Stomach (tissue), 8 donors: ENCODE measurements at regions not wholly inside any gene's neighbourhood (a gene's known extent, or its start where the extent isn't known, plus 50 kb on each side); places are given as distances from the start of the nearest gene placed in this dataset.

ENCODE experiments used
- DNase-seq, 2 donors: peaks; one replicate each; pipeline versions ENCODE4 v3.0.0 to v3.0.0-alpha.2; 2013 to 2019
- H3K27ac ChIP-seq, 5 donors: fragments of 200-600 bp in 4 of 5; sonication (generic) in 4 of 5; one replicate each; pipeline ENCODE4 v1.5.1; 2013 to 2019; ENCODE audit warnings: mild to moderate bottlenecking in 1 of 5, moderate library complexity in 1 of 5
- H3K27me3 ChIP-seq, 3 donors: fragments of 200-600 bp; sonication (generic); one replicate each; pipeline ENCODE4 v1.5.1; 2017 to 2019; ENCODE audit warnings: mixed run types in 1 of 3
- H3K36me3 ChIP-seq, 4 donors: fragments of 200-600 bp; sonication (generic); 1 replicate in 3 of 4; 2 replicates in 1 of 4; pipeline ENCODE4 v1.5.1; 2016 to 2019
- H3K4me1 ChIP-seq, 4 donors: fragments of 200-600 bp; sonication (generic); one replicate each; pipeline ENCODE4 v1.5.1; 2016 to 2019
- H3K4me3 ChIP-seq, 4 donors: fragments of 200-600 bp; sonication (generic) in 3 of 4; one replicate each; pipeline ENCODE4 v1.5.1; 2016 to 2019; ENCODE audit warnings: mild to moderate bottlenecking in 1 of 4
- H3K9me3 ChIP-seq, 4 donors: fragments of 200-600 bp; sonication (generic); one replicate each; pipeline ENCODE4 v1.5.1; 2016 to 2019
- EP300 ChIP-seq: sonication (generic); formaldehyde crosslinking; IDR thresholded peaks from one replicate; pipeline ENCODE4 v1.6.1; 2017; ENCODE audit warnings: antibody characterized with exemption
- POLR2A ChIP-seq, 4 donors: fragments of 450-650 bp; IDR thresholded peaks; one replicate each; pipeline ENCODE4 v1.6.1; 2016; ENCODE audit warnings: antibody characterized with exemption in 4 of 4, control low read depth in 2 of 4, mild to moderate bottlenecking in 1 of 4, moderate library complexity in 1 of 4
- POLR2AphosphoS5 ChIP-seq, 3 donors: sonication (generic); formaldehyde crosslinking; IDR thresholded peaks; one replicate each; pipeline ENCODE4 v1.6.1; 2016; ENCODE audit warnings: antibody characterized with exemption in 3 of 3
- WGBS, 5 donors: extraction: QIAGEN DNeasy Blood & Tissue Kit in 3 of 5; methylation state at CpG; one replicate each; pipeline versions ENCODE4 v1.1.5 to v1.1.7; 2013 to 2018; 5-methylcytosine and 5-hydroxymethylcytosine counted together
- intact Hi-C: fragments of 100-400 bp; cut with DNase I; formaldehyde crosslinking; loops from one replicate; pipeline ENCODE4 v1.15.1; 2023; ENCODE audit warnings: low total_unique reads
- TF ChIP-seq, protein P1 (sequence below), 7 experiments: fragments of 450-650 bp in 4 of 7; fragments of 200-600 bp in 3 of 7; sonication (generic) in 3 of 7; IDR thresholded peaks; one replicate each; pipeline ENCODE4 v1.5.1; 2016 to 2019; ENCODE audit warnings: antibody characterized with exemption in 7 of 7, control low read depth in 2 of 7, mild to moderate bottlenecking in 1 of 7
- donor health status: healthy with polysubstance abuse.
- donor health status: Bipolar disorder and iron deficiency.
- donor health status: healthy.

DNA sequence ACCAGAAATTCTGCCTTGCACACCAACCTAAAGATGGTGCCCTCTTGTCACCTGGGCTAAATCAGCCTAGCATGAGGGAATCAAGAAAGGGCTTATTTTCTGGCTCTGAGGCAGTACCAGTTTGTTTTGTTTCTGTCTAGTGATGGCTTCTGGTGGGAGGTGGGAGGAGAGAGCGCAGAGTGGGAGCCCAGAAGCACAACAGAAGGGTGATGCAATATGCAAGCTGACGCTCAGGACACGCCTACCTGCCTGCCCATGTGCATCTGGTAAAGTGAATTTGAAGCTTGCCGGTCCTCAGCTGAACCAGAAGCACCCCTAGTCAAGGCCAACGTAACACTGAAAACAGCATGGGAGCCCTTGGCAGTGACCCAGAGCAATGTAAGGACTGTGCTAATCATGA is 138.4 kb upstream of the TIAM1 start:
- Histone ChIP-seq H3K9me3 (peaks cover 0 to 43% (median 39%) of the 10 kb centered on the region in 4 donors), H3K36me3 (no peaks in the 10 kb centered on the region), H3K27ac (no peak overlapping the region), H3K4me3 (no peak overlapping the region), H3K4me1 (no peaks in the 10 kb centered on the region), H3K27me3 (no peaks in the 10 kb centered on the region)
- DNase-seq, result no peak
- intact Hi-C loops, result no loop called here
- TF ChIP-seq POLR2A (IDR thresholded peaks at IDR 0.05), result no peak
- no peak for TF ChIP-seq EP300
- no peak for TF ChIP-seq POLR2AphosphoS5 (IDR thresholded peaks at IDR 0.05)
- 78 to 97% (median 94%) methylated on average over 5 of the region's 5 CpGs for WGBS, 5 donors

DNA sequence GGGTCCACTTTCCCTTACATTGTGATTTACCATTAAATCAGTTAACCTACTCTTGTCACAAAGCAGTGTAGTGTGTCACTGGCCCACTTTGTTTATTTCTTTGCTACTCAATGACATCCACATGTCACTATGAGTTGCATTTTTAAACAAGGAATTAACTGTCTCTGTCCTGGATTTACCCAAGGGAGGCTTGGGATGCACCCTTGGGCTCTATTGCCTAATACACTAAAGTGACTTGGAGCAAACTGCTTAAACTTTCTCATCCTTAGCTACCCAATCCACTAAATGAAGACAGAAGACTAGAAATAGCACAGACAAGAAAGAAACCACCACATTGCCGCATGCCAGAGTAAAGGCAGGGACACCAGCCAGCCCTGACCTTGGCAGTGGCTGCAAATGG is 136.2 kb upstream of the TIAM1 start:
- Histone ChIP-seq H3K4me1 (no peaks in the 10 kb centered on the region), H3K36me3 (no peaks in the 10 kb centered on the region), H3K27me3 (no peaks in the 10 kb centered on the region), H3K9me3 (peaks cover 0 to 36% (median 29%) of the 10 kb centered on the region in 4 donors), H3K27ac (no peak overlapping the region), H3K4me3 (no peak overlapping the region)
- WGBS, 5 donors, result 71 to 93% (median 86%) methylated on average over 1 of the region's 1 CpG
- TF ChIP-seq POLR2A (IDR thresholded peaks at IDR 0.05) (no peak), POLR2AphosphoS5 (IDR thresholded peaks at IDR 0.05) (no peak), EP300 (no peak)
- TF ChIP-seq, protein P1, sequence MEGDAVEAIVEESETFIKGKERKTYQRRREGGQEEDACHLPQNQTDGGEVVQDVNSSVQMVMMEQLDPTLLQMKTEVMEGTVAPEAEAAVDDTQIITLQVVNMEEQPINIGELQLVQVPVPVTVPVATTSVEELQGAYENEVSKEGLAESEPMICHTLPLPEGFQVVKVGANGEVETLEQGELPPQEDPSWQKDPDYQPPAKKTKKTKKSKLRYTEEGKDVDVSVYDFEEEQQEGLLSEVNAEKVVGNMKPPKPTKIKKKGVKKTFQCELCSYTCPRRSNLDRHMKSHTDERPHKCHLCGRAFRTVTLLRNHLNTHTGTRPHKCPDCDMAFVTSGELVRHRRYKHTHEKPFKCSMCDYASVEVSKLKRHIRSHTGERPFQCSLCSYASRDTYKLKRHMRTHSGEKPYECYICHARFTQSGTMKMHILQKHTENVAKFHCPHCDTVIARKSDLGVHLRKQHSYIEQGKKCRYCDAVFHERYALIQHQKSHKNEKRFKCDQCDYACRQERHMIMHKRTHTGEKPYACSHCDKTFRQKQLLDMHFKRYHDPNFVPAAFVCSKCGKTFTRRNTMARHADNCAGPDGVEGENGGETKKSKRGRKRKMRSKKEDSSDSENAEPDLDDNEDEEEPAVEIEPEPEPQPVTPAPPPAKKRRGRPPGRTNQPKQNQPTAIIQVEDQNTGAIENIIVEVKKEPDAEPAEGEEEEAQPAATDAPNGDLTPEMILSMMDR (IDR thresholded peaks at IDR 0.05), result no peak
- no peak for DNase-seq
- intact Hi-C loops, result no loop called here

DNA sequence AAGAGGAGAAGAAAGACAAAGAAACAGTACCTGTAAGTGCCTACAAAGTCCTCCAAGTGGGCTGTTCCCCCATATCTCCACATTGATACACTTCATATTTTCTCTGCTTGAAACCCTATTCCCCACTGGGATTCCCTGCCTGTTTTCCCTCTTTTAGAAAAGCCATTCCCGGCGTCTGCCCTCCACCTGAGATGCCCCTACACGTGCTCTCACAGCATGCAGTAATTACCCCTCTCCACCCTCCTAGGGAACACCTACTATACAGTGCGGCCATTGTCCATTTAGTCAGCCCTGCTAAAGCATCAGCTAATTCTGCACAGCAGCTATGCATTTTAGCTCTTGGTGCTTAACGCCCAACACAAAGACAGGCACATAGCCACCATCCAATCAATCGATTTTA is 135.7 kb upstream of the TIAM1 start:
- no peak overlapping the region for H3K27ac ChIP-seq
- no peaks in the 10 kb centered on the region for H3K36me3 ChIP-seq
- H3K4me1 ChIP-seq, result no peaks in the 10 kb centered on the region
- TF ChIP-seq POLR2AphosphoS5 (IDR thresholded peaks at IDR 0.05), result no peak
- no peak for TF ChIP-seq EP300
- TF ChIP-seq, protein P1 (IDR thresholded peaks at IDR 0.05), result no peak
- TF ChIP-seq POLR2A (IDR thresholded peaks at IDR 0.05), result no peak
- H3K27me3 ChIP-seq, result no peaks in the 10 kb centered on the region
- intact Hi-C loops, result no loop called here
- DNase-seq, result no peak
- no peak overlapping the region for H3K4me3 ChIP-seq
- WGBS, 5 donors, result 66 to 79% (median 74%) methylated on average over 6 of the region's 6 CpGs
- peaks cover 0 to 31% (median 26%) of the 10 kb centered on the region in 4 donors for H3K9me3 ChIP-seq

DNA sequence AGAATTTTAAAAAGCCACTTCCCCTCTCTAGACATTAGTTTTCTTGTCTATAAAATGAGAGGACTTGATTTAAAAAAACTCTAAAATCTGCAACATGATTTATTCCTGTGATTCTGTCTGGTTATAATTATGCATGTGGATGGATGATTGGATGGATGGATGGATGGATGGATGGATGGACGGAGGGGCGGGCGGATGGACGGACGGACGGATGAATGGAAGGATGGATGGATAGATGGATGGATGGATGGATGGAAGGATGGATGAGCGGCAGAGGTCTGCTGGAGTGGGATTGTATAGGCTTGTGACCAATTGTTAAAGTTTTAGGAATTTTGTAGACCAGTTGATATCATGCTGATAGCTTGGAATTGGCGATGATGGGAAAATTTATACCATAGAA is 135.2 kb upstream of the TIAM1 start:
- Histone ChIP-seq H3K4me3 (no peak overlapping the region), H3K4me1 (no peaks in the 10 kb centered on the region), H3K27me3 (no peaks in the 10 kb centered on the region), H3K27ac (no peak overlapping the region), H3K36me3 (no peaks in the 10 kb centered on the region), H3K9me3 (peaks cover 0 to 28% (median 24%) of the 10 kb centered on the region in 4 donors)
- 92 to 99% (median 95%) methylated on average over 8 of the region's 8 CpGs for WGBS, 5 donors
- intact Hi-C loops, result no loop called here
- DNase-seq, result no peak
- no peak for TF ChIP-seq EP300
- TF ChIP-seq, protein P1 (IDR thresholded peaks at IDR 0.05), result no peak
- no peak for TF ChIP-seq POLR2A (IDR thresholded peaks at IDR 0.05)
- no peak for TF ChIP-seq POLR2AphosphoS5 (IDR thresholded peaks at IDR 0.05)

DNA sequence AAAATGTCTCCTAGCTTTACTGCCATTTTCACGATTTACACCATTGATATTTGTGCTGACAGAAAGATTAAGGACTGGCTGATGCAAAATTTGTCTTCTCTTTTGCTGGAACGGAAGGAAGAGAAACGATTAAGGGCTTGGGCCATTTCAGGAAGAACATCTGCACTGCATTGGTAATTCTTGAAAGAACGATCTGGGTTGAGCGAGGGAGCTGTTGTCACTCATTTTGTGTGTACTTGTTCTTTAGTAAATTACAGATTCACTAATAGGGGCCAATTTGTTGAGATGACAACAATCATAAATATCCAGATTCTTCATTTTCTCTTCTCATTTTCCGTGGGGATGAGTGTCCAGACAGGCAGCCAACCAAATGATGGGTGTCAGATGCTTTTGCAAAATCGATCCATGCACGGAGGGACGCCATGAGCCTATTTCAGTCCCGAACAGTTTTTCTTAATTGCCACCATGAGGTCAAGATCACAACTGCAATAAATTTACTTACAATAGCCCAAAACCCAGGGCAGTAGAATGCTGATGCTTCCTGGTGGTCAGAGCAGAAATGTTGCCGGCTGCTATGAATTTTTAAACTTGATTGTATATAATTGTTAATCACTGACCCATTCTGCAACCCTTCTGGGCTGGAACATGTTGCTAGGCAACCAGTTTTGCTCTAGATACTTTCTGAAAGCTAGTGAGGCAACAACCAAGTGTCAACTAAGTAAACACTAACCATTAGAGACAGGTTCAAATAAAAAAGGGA is 132.4 kb upstream of the TIAM1 start:
- H3K36me3 ChIP-seq, result no peaks in the 10 kb centered on the region
- intact Hi-C loops, result no loop called here
- no peaks in the 10 kb centered on the region for H3K4me1 ChIP-seq
- H3K27ac ChIP-seq, result no peak overlapping the region
- TF ChIP-seq EP300, result no peak
- TF ChIP-seq POLR2A (IDR thresholded peaks at IDR 0.05), result no peak
- TF ChIP-seq, protein P1 (IDR thresholded peaks at IDR 0.05), result no peak
- no peak for TF ChIP-seq POLR2AphosphoS5 (IDR thresholded peaks at IDR 0.05)
- peak in 1 of 2 donors; percentile 50 for DNase-seq
- H3K9me3 ChIP-seq, result peaks cover 0 to 12% (median 9%) of the 10 kb centered on the region in 4 donors
- no peaks in the 10 kb centered on the region for H3K27me3 ChIP-seq
- WGBS, 5 donors, result 63 to 78% (median 75%) methylated on average over 11 of the region's 11 CpGs
- no peak overlapping the region for H3K4me3 ChIP-seq
